GM23338 (cell line): ENCODE measurements at regions not wholly inside any gene's neighbourhood (a gene's known extent, or its start where the extent isn't known, plus 50 kb on each side); places are given as distances from the start of the nearest gene placed in this dataset.

Experiments
- ATAC-seq: fragments of 200-7000 bp; cut with Tn5 transposase; 3 replicates; pipeline ENCODE4 v1.9.1; 2020
- DNase-seq: peaks from one replicate; pipeline ENCODE4 v3.0.0-alpha.2; 2015; ENCODE audit warnings: low spot score
- H2AFZ ChIP-seq: fragments of 200-600 bp; sonication (generic); 2 replicates; pipeline ENCODE4 v1.8.0; 2016; ENCODE audit warnings: antibody characterized with exemption, mild to moderate bottlenecking, moderate library complexity
- H3F3A ChIP-seq: fragments of 200-600 bp; sonication (generic); replicated peaks from 2 replicates; pipeline ENCODE4 v1.8.0; 2017; ENCODE audit warnings: antibody characterized with exemption, mixed run types, low read depth
- H3K27ac ChIP-seq: fragments of 200-600 bp; sonication (generic); 2 replicates; pipeline ENCODE4 v1.6.1; 2016; ENCODE audit warnings: low read depth
- H3K27me3 ChIP-seq: fragments of 200-600 bp; sonication (generic); 2 replicates; pipeline ENCODE4 v1.8.0; 2016; ENCODE audit warnings: mild to moderate bottlenecking, mixed run types, moderate library complexity; ENCODE audit not compliant: insufficient read depth
- H3K36me3 ChIP-seq: fragments of 200-600 bp; sonication (generic); 2 replicates; pipeline ENCODE4 v1.8.0; 2016; ENCODE audit warnings: mild to moderate bottlenecking; ENCODE audit not compliant: insufficient read depth
- H3K4me1 ChIP-seq: fragments of 200-600 bp; sonication (generic); 2 replicates; pipeline ENCODE4 v1.8.0; 2016; ENCODE audit warnings: mild to moderate bottlenecking, moderate library complexity; ENCODE audit not compliant: insufficient read depth
- H3K4me2 ChIP-seq: fragments of 200-600 bp; sonication (generic); 2 replicates; pipeline ENCODE4 v1.7.1; 2017; ENCODE audit warnings: mixed run types
- H3K4me3 ChIP-seq: fragments of 200-600 bp; sonication (generic); 2 replicates; pipeline ENCODE4 v1.6.1; 2016; ENCODE audit warnings: mixed run types
- H3K79me2 ChIP-seq: fragments of 200-600 bp; sonication (generic); replicated peaks from 2 replicates; pipeline ENCODE4 v1.8.0; 2017; ENCODE audit warnings: mild to moderate bottlenecking; ENCODE audit not compliant: insufficient read depth
- H3K9me2 ChIP-seq: fragments of 200-600 bp; sonication (generic); 2 replicates; pipeline ENCODE4 v1.8.0; 2017; ENCODE audit not compliant: insufficient read depth
- H4K20me1 ChIP-seq: fragments of 200-600 bp; sonication (generic); replicated peaks from 2 replicates; pipeline ENCODE4 v1.8.0; 2017; ENCODE audit warnings: mild to moderate bottlenecking; ENCODE audit not compliant: insufficient read depth
- H3K27ac Mint-ChIP-seq: 2 replicates; pipeline ENCODE4 v1.8.0; 2020; ENCODE audit warnings: inconsistent platforms, mild to moderate bottlenecking, moderate library complexity, mixed read lengths
- H3K27me3 Mint-ChIP-seq: 3 replicates; pipeline ENCODE4 v1.8.0; 2022; ENCODE audit warnings: low read depth, mild to moderate bottlenecking, moderate library complexity, mixed read lengths, inconsistent platforms; ENCODE audit not compliant: insufficient read depth, poor library complexity
- H3K36me3 Mint-ChIP-seq: 3 replicates; pipeline ENCODE4 v1.8.0; 2021; ENCODE audit warnings: low read depth, mild to moderate bottlenecking, inconsistent platforms, moderate library complexity, mixed read lengths
- H3K4me1 Mint-ChIP-seq: 3 replicates; pipeline ENCODE4 v1.8.0; 2020; ENCODE audit warnings: mild to moderate bottlenecking, inconsistent platforms, mixed read lengths
- H3K4me3 Mint-ChIP-seq: 3 replicates; pipeline ENCODE4 v1.8.0; 2021; ENCODE audit warnings: moderate library complexity, mild to moderate bottlenecking, inconsistent platforms, mixed read lengths
- H3K9me3 Mint-ChIP-seq: 3 replicates; pipeline ENCODE4 v1.8.0; 2020; ENCODE audit warnings: moderate library complexity, mild to moderate bottlenecking, inconsistent platforms, mixed read lengths
- CREB1 ChIP-seq: fragments of 250-450 bp; sonication (Bioruptor Pico); IDR thresholded peaks from 2 replicates; pipeline ENCODE4 v1.5.0; 2020; ENCODE audit warnings: low read depth, mild to moderate bottlenecking, moderate library complexity
- EZH2 ChIP-seq: fragments of 200-600 bp; sonication (generic); IDR thresholded peaks from one replicate; pipeline ENCODE4 v1.8.0; 2017; ENCODE audit warnings: antibody characterized with exemption, mild to moderate bottlenecking, low read depth; ENCODE audit not compliant: unreplicated experiment
- EZH2phosphoT487 ChIP-seq: fragments of 200-600 bp; sonication (generic); IDR thresholded peaks from one replicate; pipeline ENCODE4 v1.8.1; 2018; ENCODE audit warnings: antibody characterized with exemption; ENCODE audit not compliant: unreplicated experiment
- NANOG ChIP-seq: IDR thresholded peaks from 2 replicates; pipeline ENCODE4 v1.6.1; 2016; ENCODE audit warnings: antibody characterized with exemption, borderline replicate concordance
- POLR2AphosphoS5 ChIP-seq: IDR thresholded peaks from 2 replicates; pipeline ENCODE4 v1.6.1; 2016; ENCODE audit warnings: antibody characterized with exemption, low read depth
- STAT1 ChIP-seq: IDR thresholded peaks from one replicate; pipeline ENCODE4 v1.6.1; 2016; ENCODE audit warnings: antibody characterized with exemption; ENCODE audit not compliant: unreplicated experiment
- ZNF331 ChIP-seq: fragments of 250-450 bp; sonication (Bioruptor Pico); IDR thresholded peaks from 2 replicates; pipeline ENCODE4 v1.5.0; 2020; ENCODE audit warnings: low read depth, mild to moderate bottlenecking, moderate library complexity
- TF ChIP-seq, protein P1 (sequence below): IDR thresholded peaks from 2 replicates; pipeline ENCODE4 v1.6.1; 2016; ENCODE audit warnings: antibody characterized with exemption
- TF ChIP-seq, protein P2 (sequence below): fragments of 250-450 bp; sonication (Bioruptor Pico); IDR thresholded peaks from 2 replicates; pipeline ENCODE4 v1.5.0; 2020; ENCODE audit warnings: mild to moderate bottlenecking, moderate library complexity

DNA sequence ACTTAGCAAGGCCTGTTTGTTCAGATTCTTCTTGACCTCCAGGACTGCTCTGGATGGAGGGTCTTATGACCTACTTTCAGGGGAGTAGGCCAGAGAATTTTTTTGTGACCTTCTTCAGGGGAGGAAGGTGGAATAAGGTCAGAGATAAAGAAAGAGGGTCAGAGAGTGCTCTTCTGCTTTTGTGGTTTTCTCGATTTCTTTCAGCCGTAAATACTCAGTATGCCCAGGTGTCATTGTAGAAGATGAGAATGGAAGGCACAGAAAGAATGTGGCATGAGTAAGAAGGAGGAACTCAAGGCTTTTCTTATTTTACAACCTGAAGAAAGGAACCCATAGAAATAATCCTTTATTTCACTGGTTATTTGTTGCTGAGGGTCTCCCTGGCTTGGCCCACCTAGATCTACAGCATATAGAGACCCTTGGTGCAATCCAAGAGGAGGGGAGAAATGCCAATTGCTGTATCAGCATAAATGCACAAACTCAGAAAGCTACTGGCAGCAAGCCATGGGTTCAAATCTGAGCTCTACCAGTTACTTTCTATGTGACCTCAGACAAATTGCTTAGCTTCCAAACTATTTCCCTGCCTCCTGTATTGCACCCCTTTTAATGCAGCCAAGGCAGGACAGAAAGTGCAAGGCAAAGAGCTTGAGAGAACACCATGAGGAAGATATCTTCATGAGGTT lies 68.0 kb downstream of the OLIG3 start (continued):
- TF ChIP-seq STAT1 (no peak), POLR2AphosphoS5 (no peak)
- TF ChIP-seq, protein P1, sequence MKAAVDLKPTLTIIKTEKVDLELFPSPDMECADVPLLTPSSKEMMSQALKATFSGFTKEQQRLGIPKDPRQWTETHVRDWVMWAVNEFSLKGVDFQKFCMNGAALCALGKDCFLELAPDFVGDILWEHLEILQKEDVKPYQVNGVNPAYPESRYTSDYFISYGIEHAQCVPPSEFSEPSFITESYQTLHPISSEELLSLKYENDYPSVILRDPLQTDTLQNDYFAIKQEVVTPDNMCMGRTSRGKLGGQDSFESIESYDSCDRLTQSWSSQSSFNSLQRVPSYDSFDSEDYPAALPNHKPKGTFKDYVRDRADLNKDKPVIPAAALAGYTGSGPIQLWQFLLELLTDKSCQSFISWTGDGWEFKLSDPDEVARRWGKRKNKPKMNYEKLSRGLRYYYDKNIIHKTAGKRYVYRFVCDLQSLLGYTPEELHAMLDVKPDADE: no peak

DNA sequence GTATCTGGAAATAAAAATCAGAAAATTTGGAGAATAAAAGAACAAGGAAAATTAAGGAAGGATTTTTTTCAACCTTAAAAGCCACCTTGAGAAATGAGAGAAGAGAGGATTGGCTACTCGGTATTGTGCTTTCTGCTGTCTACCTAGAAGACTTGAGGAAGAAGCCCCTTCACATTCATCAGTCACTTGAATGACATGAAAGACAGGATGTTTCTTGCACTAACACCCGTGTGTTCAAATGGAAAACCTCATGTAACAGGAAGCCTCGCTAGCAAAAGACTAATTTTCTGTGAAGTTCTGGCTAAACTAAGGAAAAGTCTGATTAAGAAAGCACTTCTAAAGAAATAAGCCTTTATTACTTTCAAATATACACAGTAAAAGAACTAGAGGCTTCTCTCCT lies 69.9 kb downstream of the OLIG3 start:
- Mint-ChIP-seq H3K9me3 (no peaks in the 10 kb centered on the region), H3K36me3 (no peaks in the 10 kb centered on the region), H3K27me3 (peaks cover 5% of the 10 kb centered on the region), H3K27ac (peak overlapping the region; percentile 74), H3K4me3 (peak overlapping the region; percentile 46; the same call in 2 of the 3 replicates), H3K4me1 (peaks cover 38% of the 10 kb centered on the region)
- Histone ChIP-seq H3K4me1 (peaks cover 23% of the 10 kb centered on the region), H3F3A (no peaks in the 10 kb centered on the region), H3K36me3 (no peaks in the 10 kb centered on the region), H4K20me1 (no peaks in the 10 kb centered on the region), H3K4me3 (peak overlapping the region; percentile 25), H3K27ac (peak overlapping the region; percentile 94), H3K4me2 (peak overlapping the region; percentile 44), H3K9me2 (no peaks in the 10 kb centered on the region), H2AFZ (no peak overlapping the region), H3K79me2 (no peaks in the 10 kb centered on the region), H3K27me3 (no peaks in the 10 kb centered on the region)
- peak; percentile 27 for ATAC-seq
- peak; percentile 17 for DNase-seq
- TF ChIP-seq CREB1 (CRISPR knock-in tag): no peak
- no peak for TF ChIP-seq EZH2
- no peak for TF ChIP-seq POLR2AphosphoS5

DNA sequence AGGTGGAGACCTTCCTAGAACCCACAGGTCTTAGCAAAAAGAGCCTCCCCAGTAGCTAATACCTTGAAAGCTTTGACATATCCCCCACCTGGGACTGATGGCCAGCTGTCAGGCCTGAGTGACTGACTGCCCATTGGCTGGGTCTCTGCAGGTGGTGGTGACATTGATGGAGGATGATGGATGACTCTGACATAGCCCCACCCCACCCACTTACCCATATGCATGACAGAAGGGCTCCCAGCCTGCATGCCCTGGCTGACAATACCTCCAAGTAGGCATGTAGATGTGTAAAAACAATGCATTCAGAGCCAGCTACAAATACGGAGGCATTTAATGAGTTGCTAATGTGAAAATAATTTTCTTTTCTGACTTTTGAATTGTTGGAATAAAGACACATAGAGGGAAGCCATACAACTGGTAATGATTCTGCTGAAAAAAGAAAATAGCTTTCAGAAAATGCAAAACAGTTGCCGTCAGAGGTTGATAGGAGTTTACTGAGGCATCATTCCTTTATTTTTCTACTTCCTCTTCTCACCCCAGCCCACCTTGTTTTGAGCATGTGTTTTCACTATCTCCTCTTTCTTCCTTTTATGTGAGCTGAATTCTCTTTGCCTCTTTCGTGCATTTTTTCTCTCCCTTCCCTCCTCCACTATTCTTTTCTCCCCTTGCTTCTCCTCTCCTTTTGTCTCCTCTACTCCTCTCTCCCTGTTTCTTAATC lies 70.6 kb downstream of the OLIG3 start:
- Mint-ChIP-seq H3K9me3 (no peaks in the 10 kb centered on the region), H3K27ac (peak overlapping the region; percentile 74), H3K4me3 (peak overlapping the region; percentile 46), H3K27me3 (peaks cover 5% of the 10 kb centered on the region), H3K36me3 (no peaks in the 10 kb centered on the region), H3K4me1 (peaks cover 38% of the 10 kb centered on the region)
- peak overlapping the region; percentile 44 for H3K4me2 ChIP-seq
- peak overlapping the region; percentile 94 for H3K27ac ChIP-seq
- H3K79me2 ChIP-seq: no peaks in the 10 kb centered on the region
- peak; percentile 99 for ATAC-seq
- no peaks in the 10 kb centered on the region for H3K36me3 ChIP-seq
- no peaks in the 10 kb centered on the region for H4K20me1 ChIP-seq
- no peaks in the 10 kb centered on the region for H3K27me3 ChIP-seq
- H3K4me1 ChIP-seq: peaks cover 23% of the 10 kb centered on the region
- peak; percentile 87 for DNase-seq
- H3K9me2 ChIP-seq: no peaks in the 10 kb centered on the region
- H3F3A ChIP-seq: no peaks in the 10 kb centered on the region
- peak overlapping the region; percentile 25 for H3K4me3 ChIP-seq
- H2AFZ ChIP-seq: no peak overlapping the region
- TF ChIP-seq ZNF331 (CRISPR knock-in tag): no peak
- no peak for TF ChIP-seq EZH2phosphoT487
- TF ChIP-seq STAT1: no peak
- peak; percentile 63; the same call in 1 of the 2 replicates for TF ChIP-seq CREB1 (CRISPR knock-in tag)
- no peak for TF ChIP-seq EZH2
- TF ChIP-seq, protein P2, sequence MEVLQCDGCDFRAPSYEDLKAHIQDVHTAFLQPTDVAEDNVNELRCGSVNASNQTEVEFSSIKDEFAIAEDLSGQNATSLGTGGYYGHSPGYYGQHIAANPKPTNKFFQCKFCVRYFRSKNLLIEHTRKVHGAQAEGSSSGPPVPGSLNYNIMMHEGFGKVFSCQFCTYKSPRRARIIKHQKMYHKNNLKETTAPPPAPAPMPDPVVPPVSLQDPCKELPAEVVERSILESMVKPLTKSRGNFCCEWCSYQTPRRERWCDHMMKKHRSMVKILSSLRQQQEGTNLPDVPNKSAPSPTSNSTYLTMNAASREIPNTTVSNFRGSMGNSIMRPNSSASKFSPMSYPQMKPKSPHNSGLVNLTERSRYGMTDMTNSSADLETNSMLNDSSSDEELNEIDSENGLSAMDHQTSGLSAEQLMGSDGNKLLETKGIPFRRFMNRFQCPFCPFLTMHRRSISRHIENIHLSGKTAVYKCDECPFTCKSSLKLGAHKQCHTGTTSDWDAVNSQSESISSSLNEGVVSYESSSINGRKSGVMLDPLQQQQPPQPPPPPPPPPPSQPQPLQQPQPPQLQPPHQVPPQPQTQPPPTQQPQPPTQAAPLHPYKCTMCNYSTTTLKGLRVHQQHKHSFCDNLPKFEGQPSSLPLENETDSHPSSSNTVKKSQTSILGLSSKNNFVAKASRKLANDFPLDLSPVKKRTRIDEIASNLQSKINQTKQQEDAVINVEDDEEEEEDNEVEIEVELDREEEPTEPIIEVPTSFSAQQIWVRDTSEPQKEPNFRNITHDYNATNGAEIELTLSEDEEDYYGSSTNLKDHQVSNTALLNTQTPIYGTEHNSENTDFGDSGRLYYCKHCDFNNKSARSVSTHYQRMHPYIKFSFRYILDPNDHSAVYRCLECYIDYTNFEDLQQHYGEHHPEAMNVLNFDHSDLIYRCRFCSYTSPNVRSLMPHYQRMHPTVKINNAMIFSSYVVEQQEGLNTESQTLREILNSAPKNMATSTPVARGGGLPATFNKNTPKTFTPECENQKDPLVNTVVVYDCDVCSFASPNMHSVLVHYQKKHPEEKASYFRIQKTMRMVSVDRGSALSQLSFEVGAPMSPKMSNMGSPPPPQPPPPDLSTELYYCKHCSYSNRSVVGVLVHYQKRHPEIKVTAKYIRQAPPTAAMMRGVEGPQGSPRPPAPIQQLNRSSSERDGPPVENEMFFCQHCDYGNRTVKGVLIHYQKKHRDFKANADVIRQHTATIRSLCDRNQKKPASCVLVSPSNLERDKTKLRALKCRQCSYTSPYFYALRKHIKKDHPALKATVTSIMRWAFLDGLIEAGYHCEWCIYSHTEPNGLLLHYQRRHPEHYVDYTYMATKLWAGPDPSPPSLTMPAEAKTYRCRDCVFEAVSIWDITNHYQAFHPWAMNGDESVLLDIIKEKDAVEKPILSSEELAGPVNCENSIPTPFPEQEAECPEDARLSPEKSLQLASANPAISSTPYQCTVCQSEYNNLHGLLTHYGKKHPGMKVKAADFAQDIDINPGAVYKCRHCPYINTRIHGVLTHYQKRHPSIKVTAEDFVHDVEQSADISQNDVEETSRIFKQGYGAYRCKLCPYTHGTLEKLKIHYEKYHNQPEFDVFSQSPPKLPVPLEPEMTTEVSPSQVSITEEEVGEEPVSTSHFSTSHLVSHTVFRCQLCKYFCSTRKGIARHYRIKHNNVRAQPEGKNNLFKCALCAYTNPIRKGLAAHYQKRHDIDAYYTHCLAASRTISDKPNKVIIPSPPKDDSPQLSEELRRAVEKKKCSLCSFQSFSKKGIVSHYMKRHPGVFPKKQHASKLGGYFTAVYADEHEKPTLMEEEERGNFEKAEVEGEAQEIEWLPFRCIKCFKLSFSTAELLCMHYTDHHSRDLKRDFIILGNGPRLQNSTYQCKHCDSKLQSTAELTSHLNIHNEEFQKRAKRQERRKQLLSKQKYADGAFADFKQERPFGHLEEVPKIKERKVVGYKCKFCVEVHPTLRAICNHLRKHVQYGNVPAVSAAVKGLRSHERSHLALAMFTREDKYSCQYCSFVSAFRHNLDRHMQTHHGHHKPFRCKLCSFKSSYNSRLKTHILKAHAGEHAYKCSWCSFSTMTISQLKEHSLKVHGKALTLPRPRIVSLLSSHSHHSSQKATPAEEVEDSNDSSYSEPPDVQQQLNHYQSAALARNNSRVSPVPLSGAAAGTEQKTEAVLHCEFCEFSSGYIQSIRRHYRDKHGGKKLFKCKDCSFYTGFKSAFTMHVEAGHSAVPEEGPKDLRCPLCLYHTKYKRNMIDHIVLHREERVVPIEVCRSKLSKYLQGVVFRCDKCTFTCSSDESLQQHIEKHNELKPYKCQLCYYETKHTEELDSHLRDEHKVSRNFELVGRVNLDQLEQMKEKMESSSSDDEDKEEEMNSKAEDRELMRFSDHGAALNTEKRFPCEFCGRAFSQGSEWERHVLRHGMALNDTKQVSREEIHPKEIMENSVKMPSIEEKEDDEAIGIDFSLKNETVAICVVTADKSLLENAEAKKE: peak; percentile 32; the same call in 1 of the 2 replicates
- no peak for TF ChIP-seq POLR2AphosphoS5
- TF ChIP-seq, protein P1: peak; percentile 44; the same call in 1 of the 2 replicates
- peak; percentile 85; the same call in 1 of the 2 replicates for TF ChIP-seq NANOG
